GM12875 (cell line): ENCODE measurements at regions not wholly inside any gene's neighbourhood (a gene's known extent, or its start where the extent isn't known, plus 50 kb on each side); places are given as distances from the start of the nearest gene placed in this dataset.

Source experiments
- H3K4me3 ChIP-seq: one replicate; pipeline ENCODE4 v1.5.1; 2011; ENCODE audit warnings: low read depth, low read length, control low read depth
- CTCF ChIP-seq: IDR thresholded peaks from 2 replicates; pipeline ENCODE4 v1.5.1; 2011; ENCODE audit warnings: low read depth, mild to moderate bottlenecking, control low read depth, inconsistent platforms, low read length, moderate library complexity, borderline replicate concordance; ENCODE audit not compliant: insufficient read depth

DNA sequence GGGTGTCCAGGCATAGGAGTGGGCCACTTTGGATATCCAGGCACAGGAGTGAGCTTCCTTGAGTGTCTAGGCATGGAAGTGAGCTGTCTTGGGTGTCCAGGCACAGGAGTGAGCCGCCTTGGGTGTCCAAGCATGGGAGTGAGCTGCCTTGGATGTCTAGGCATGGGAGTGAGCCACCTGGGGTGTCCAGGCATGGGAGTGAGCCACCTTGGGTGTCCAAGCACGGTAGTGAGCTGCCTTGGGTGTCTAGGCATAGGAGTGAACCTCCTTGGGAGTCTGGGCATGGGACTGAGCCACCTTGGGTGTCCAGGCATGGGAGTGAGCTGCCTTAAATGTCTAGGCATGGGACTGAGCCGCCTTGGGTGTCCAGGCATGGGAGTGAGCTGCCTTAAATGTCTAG lies 146.3 kb downstream of the C1orf94 start:
- H3K4me3 ChIP-seq = no peak overlapping the region

DNA sequence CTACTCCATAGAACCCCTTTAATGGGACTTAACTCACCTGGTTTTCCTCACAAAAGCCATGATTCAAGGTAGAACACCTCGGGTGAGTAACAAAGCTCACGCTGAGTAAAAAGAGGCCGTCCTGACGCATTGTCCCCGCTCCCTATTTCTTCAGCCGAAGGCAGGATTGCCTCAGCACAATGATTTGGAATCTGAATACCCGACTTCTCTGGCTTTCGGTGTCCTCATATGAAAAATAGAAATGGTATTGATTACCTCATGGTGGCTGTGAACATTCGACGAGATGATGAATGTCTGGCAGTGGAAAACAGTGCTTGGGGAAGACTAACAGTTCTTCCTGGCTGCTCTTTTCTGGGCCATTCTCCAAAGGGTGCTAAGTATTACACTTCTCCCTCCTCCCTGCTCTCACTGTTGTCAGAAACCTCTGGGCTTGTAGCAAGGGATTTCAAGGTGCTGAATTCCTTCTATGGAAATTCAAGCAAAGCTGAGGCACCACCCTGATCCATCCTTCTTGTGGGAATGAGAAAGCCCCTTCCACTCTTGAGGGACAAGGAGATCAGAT lies 148.3 kb downstream of the C1orf94 start:
- no peak overlapping the region for H3K4me3 ChIP-seq
- no peak for TF ChIP-seq CTCF

More for the DNA sequence above, 146.3 kb downstream of the C1orf94 start:
- no peak for TF ChIP-seq CTCF

GRCh38 chr1:34328281-34328799 lies 151.6 kb downstream of the C1orf94 start:
- no peak overlapping the region for H3K4me3 ChIP-seq
- no peak for TF ChIP-seq CTCF

GRCh38 chr1:34330061-34330460 lies 153.4 kb downstream of the C1orf94 start:
- no peak for TF ChIP-seq CTCF
- H3K4me3 ChIP-seq = no peak overlapping the region

GRCh38 chr1:34331020-34331926 lies 154.6 kb downstream of the C1orf94 start:
- H3K4me3 ChIP-seq = no peak overlapping the region
- TF ChIP-seq CTCF = no peak

DNA sequence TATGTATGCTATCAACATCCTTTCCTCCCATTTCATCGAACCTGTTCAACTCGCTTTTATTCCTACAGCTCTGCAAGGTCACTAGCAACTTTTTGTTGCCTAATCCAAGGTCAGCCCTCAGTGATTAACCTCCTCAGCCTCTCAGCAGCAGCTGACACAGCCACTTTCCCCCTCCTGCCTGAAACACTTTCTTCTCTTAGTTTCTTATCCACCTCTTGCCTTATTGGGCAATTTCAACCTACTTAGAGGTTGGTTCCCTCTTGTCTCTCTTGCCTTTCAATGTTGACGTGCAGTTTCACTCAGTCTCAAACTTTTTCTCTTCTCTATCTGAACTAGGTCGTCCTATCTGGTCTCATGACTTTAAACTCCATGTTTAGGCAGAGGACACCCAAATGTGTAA lies 156.3 kb downstream of the C1orf94 start:
- no peak overlapping the region for H3K4me3 ChIP-seq
- TF ChIP-seq CTCF = no peak
